Ovary (tissue), 3 donors: ENCODE measurements at regions not wholly inside any gene's neighbourhood (a gene's known extent, or its start where the extent isn't known, plus 50 kb on each side); places are given as distances from the start of the nearest gene placed in this dataset.

ENCODE experiments used
- EP300 ChIP-seq: sonication (generic); formaldehyde crosslinking; IDR thresholded peaks from one replicate; pipeline ENCODE4 v1.6.1; 2017; ENCODE audit warnings: antibody characterized with exemption
- TF ChIP-seq, protein P1 (sequence below), 3 donors: fragments of 450-650 bp in 2 of 3; fragments of 200-600 bp in 1 of 3; IDR thresholded peaks; one replicate each; pipeline versions ENCODE4 v1.5.1 to v1.8.0; 2016 to 2022; ENCODE audit warnings: antibody characterized with exemption in 3 of 3, mild to moderate bottlenecking in 1 of 3
- donor health status: DM: no; HTN: no; CAD: no.

DNA sequence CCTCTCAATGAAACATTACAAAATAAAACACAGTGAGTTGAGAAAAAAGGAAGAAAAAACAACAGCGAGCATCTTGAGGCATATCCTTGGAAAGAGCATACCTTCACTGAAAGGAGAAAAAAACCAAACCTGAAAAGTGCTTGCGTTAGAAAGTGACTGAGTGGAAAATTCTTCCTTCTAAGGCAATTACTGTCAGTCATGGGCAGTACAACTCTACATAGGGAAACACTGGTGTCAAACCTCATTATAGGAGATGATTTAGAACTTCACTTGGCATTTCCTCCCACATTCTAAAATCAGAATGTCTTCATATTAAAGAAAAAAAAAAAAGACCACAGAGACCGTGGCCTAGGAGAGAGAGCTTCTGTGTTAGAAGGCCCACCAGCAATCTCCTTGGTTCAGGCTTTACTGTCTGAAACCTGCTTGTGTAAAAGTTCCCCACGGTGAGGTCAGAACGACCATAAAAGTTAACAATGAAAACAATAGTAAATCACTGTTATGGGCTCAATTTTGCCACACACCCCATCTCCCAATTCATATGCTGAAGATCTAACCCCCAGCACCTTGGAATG is 91.1 kb upstream of the CRY1 start:
- TF ChIP-seq, protein P1, sequence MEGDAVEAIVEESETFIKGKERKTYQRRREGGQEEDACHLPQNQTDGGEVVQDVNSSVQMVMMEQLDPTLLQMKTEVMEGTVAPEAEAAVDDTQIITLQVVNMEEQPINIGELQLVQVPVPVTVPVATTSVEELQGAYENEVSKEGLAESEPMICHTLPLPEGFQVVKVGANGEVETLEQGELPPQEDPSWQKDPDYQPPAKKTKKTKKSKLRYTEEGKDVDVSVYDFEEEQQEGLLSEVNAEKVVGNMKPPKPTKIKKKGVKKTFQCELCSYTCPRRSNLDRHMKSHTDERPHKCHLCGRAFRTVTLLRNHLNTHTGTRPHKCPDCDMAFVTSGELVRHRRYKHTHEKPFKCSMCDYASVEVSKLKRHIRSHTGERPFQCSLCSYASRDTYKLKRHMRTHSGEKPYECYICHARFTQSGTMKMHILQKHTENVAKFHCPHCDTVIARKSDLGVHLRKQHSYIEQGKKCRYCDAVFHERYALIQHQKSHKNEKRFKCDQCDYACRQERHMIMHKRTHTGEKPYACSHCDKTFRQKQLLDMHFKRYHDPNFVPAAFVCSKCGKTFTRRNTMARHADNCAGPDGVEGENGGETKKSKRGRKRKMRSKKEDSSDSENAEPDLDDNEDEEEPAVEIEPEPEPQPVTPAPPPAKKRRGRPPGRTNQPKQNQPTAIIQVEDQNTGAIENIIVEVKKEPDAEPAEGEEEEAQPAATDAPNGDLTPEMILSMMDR (IDR thresholded peaks at IDR 0.05) = no peak
- TF ChIP-seq EP300 = no peak
